Muscle layer of duodenum (tissue), 2 donors: ENCODE measurements at regions not wholly inside any gene's neighbourhood (a gene's known extent, or its start where the extent isn't known, plus 50 kb on each side); places are given as distances from the start of the nearest gene placed in this dataset.

Source experiments
- H3K27ac ChIP-seq: one replicate; pipeline ENCODE4 v1.7.0; 2013; ENCODE audit warnings: mild to moderate bottlenecking, low read length
- H3K27me3 ChIP-seq: one replicate; pipeline ENCODE4 v1.7.0; 2013; ENCODE audit warnings: low read depth, mild to moderate bottlenecking, control low read depth, low read length
- H3K36me3 ChIP-seq, 2 donors: one replicate each; pipeline ENCODE4 v1.7.0; 2013; ENCODE audit warnings: low read length in 2 of 2, control low read depth in 1 of 2, mild to moderate bottlenecking in 1 of 2; ENCODE audit not compliant: insufficient read depth in 2 of 2, control insufficient read depth in 1 of 2
- H3K4me1 ChIP-seq, 2 donors: one replicate each; pipeline ENCODE4 v1.7.0; 2013; ENCODE audit warnings: low read length in 2 of 2, mild to moderate bottlenecking in 2 of 2, control low read depth in 1 of 2, moderate library complexity in 1 of 2; ENCODE audit not compliant: insufficient read depth in 2 of 2, control insufficient read depth in 1 of 2
- H3K4me3 ChIP-seq, 2 donors: one replicate each; pipeline ENCODE4 v1.7.0; 2013; ENCODE audit warnings: low read length in 2 of 2, low read depth in 1 of 2, mild to moderate bottlenecking in 1 of 2
- H3K9me3 ChIP-seq, 2 donors: one replicate each; pipeline ENCODE4 v1.7.0; 2013; ENCODE audit warnings: low read length in 2 of 2, control low read depth in 1 of 2, mild to moderate bottlenecking in 1 of 2; ENCODE audit not compliant: control insufficient read depth in 1 of 2
- donor health status: healthy.

GRCh38 chr1:81073580-81073979 lies 727.2 kb upstream of the ADGRL2 start:
- Histone ChIP-seq H3K27ac (no peak overlapping the region), H3K27me3 (no peaks in the 10 kb centered on the region), H3K9me3 (no peaks in the 10 kb centered on the region), H3K4me1 (no peaks in the 10 kb centered on the region), H3K36me3 (no peaks in the 10 kb centered on the region), H3K4me3 (no peak overlapping the region)

DNA sequence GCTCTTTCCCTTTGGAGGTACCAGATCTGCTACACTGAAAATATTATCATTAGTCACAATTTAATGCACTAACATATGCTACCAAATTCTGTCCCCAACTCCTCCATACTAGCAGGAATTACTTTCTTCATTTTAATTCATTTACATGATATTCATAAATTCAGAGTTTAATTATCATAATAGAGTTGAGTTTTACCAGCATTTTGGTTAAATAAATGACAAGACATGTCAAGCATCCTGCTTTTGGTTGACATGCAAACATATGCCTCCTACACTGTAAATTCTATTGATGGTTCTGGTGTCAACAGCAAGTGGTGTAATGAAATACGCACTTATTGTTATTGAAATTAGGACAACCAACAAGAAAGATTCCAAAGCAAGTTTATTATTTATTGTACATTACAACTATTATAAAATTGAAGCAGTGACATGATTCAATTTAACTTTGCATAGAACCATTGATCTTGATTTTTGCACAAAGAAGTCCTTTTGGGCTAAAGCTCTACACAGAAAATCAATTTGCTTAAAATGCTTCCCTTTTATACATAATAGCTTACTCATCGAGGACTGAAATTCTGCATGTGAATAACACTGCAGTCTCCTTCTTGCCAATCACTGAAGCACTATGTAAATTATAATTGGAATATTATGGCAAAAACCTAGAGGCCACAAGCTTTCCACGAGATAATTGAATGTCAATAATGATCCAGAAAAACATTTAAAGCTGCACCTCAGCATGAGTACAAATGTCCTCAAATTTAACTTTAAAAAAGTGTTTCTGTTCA lies 728.6 kb upstream of the ADGRL2 start:
- no peaks in the 10 kb centered on the region for H3K9me3 ChIP-seq
- H3K4me3 ChIP-seq, result no peak overlapping the region
- no peaks in the 10 kb centered on the region for H3K4me1 ChIP-seq
- no peaks in the 10 kb centered on the region for H3K36me3 ChIP-seq
- no peak overlapping the region for H3K27ac ChIP-seq
- no peaks in the 10 kb centered on the region for H3K27me3 ChIP-seq

GRCh38 chr1:81071072-81071858 lies 729.5 kb upstream of the ADGRL2 start:
- no peaks in the 10 kb centered on the region for H3K4me1 ChIP-seq
- H3K27ac ChIP-seq, result no peak overlapping the region
- H3K4me3 ChIP-seq, result no peak overlapping the region
- no peaks in the 10 kb centered on the region for H3K27me3 ChIP-seq
- H3K36me3 ChIP-seq, result no peaks in the 10 kb centered on the region
- no peaks in the 10 kb centered on the region for H3K9me3 ChIP-seq

GRCh38 chr1:81069856-81070255 lies 730.9 kb upstream of the ADGRL2 start:
- Histone ChIP-seq H3K27me3 (no peaks in the 10 kb centered on the region), H3K27ac (no peak overlapping the region), H3K9me3 (no peaks in the 10 kb centered on the region), H3K36me3 (no peaks in the 10 kb centered on the region), H3K4me3 (no peak overlapping the region), H3K4me1 (no peaks in the 10 kb centered on the region)

GRCh38 chr1:81068726-81069125 lies 732.0 kb upstream of the ADGRL2 start:
- Histone ChIP-seq H3K4me1 (no peaks in the 10 kb centered on the region), H3K36me3 (no peaks in the 10 kb centered on the region), H3K27ac (no peak overlapping the region), H3K4me3 (no peak overlapping the region), H3K9me3 (no peaks in the 10 kb centered on the region), H3K27me3 (no peaks in the 10 kb centered on the region)

DNA sequence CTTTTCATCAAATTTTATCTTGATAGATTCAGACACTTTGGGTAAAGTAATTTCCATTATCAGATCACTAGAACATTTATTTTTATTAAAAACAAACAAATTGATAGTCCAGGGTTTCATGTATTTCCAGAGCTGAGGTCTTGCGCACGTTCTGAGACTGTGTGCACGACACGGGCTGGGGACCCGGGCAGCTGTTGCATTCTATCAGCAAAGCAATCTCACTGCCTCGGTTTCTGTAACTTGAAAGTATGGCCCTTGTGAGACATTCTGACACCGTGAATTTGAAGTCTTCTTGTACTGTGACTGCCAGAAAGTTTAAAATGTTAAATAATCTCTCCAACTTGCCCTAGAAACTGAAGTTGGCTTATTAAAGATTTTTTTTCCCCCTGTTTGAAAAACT lies 746.9 kb upstream of the ADGRL2 start:
- Histone ChIP-seq H3K27me3 (no peaks in the 10 kb centered on the region), H3K4me1 (no peaks in the 10 kb centered on the region), H3K27ac (no peak overlapping the region), H3K36me3 (no peaks in the 10 kb centered on the region), H3K4me3 (no peak overlapping the region), H3K9me3 (no peaks in the 10 kb centered on the region)

GRCh38 chr1:81052162-81052561 lies 748.6 kb upstream of the ADGRL2 start:
- Histone ChIP-seq H3K4me1 (no peaks in the 10 kb centered on the region), H3K4me3 (no peak overlapping the region), H3K36me3 (no peaks in the 10 kb centered on the region), H3K9me3 (no peaks in the 10 kb centered on the region), H3K27ac (no peak overlapping the region), H3K27me3 (no peaks in the 10 kb centered on the region)

GRCh38 chr1:81050390-81050789 lies 750.3 kb upstream of the ADGRL2 start:
- Histone ChIP-seq H3K27me3 (no peaks in the 10 kb centered on the region), H3K27ac (no peak overlapping the region), H3K4me1 (no peaks in the 10 kb centered on the region), H3K36me3 (no peaks in the 10 kb centered on the region), H3K4me3 (no peak overlapping the region), H3K9me3 (no peaks in the 10 kb centered on the region)

- Histone ChIP-seq H3K27me3 (no peaks in the 10 kb centered on the region), H3K27ac (no peak overlapping the region), H3K9me3 (no peaks in the 10 kb centered on the region), H3K4me1 (no peaks in the 10 kb centered on the region), H3K36me3 (no peaks in the 10 kb centered on the region), H3K4me3 (no peak overlapping the region)
These were observed 756.0 kb upstream of the ADGRL2 start for GRCh38 chr1:81044708-81045107.

DNA sequence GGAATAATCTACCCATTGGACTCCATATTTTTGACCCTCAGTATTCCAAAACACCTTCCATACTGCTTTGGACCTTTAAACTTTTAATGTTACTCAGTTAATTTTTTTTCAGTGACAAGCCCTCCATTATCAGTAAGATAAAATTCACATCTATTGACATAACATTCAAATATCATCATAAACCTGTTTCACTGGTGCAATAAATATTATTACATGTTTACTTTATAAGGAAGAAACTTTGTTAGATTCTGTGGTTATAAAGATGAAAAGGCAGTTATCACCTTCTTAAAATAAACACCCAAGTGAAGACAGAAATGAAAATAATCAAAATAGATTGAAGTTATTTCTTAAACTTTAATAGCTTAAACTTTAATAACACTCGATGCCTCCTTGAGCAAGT lies 758.5 kb upstream of the ADGRL2 start:
- H3K27ac ChIP-seq, result no peak overlapping the region
- H3K9me3 ChIP-seq, result no peaks in the 10 kb centered on the region
- no peaks in the 10 kb centered on the region for H3K27me3 ChIP-seq
- no peaks in the 10 kb centered on the region for H3K36me3 ChIP-seq
- no peaks in the 10 kb centered on the region for H3K4me1 ChIP-seq
- H3K4me3 ChIP-seq, result no peak overlapping the region

DNA sequence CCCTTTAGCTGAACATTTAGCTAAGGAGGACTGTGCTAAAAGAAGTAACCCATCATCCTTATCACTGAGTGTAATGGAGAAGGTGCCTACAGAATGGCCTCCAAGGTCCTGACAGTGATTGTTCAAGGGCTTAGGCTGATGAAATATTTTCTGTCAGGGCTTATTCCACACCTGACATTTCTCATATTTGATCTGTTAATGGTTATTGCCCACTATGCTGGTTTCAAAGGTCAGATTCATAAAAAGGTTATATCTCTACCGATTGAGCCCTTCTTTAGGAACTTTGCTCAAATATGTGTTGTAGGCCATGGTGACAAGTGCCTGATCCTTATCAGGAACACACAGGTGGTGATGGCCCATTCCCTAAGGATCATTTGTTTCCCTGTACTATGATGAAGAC lies 766.4 kb upstream of the ADGRL2 start:
- H3K27ac ChIP-seq, result no peak overlapping the region
- no peak overlapping the region for H3K4me3 ChIP-seq
- no peaks in the 10 kb centered on the region for H3K9me3 ChIP-seq
- no peaks in the 10 kb centered on the region for H3K36me3 ChIP-seq
- no peaks in the 10 kb centered on the region for H3K4me1 ChIP-seq
- no peaks in the 10 kb centered on the region for H3K27me3 ChIP-seq
